Neural progenitor cell (in vitro differentiated cells): ENCODE measurements at regions not wholly inside any gene's neighbourhood (a gene's known extent, or its start where the extent isn't known, plus 50 kb on each side); places are given as distances from the start of the nearest gene placed in this dataset.

Experiments used
- DNase-seq: peaks from one replicate; pipeline ENCODE4 v3.0.0-alpha.2; 2016; ENCODE audit warnings: low spot score
- H2AFZ ChIP-seq: fragments of 200-600 bp; sonication (generic); replicated peaks from 2 replicates; pipeline ENCODE4 v1.6.1; 2016; ENCODE audit warnings: antibody characterized with exemption
- H3F3A ChIP-seq: fragments of 200-600 bp; sonication (generic); 2 replicates; pipeline ENCODE4 v1.6.1; 2016; ENCODE audit warnings: antibody characterized with exemption, low read depth
- H3K27ac ChIP-seq: fragments of 200-600 bp; sonication (generic); 2 replicates; pipeline ENCODE4 v1.5.1; 2016; ENCODE audit warnings: mild to moderate bottlenecking
- H3K27me3 ChIP-seq: fragments of 200-600 bp; sonication (generic); 2 replicates; pipeline ENCODE4 v1.6.1; 2016; ENCODE audit warnings: mild to moderate bottlenecking, moderate library complexity
- H3K36me3 ChIP-seq: fragments of 200-600 bp; sonication (generic); 2 replicates; pipeline ENCODE4 v1.5.1; 2016
- H3K4me1 ChIP-seq: fragments of 200-600 bp; sonication (generic); 2 replicates; pipeline ENCODE4 v1.6.1; 2016; ENCODE audit warnings: mixed run types
- H3K4me2 ChIP-seq: fragments of 200-600 bp; sonication (generic); 2 replicates; pipeline ENCODE4 v1.6.1; 2016
- H3K4me3 ChIP-seq: fragments of 200-600 bp; sonication (generic); 2 replicates; pipeline ENCODE4 v1.5.1; 2016
- H3K79me2 ChIP-seq: fragments of 200-600 bp; sonication (generic); 2 replicates; pipeline ENCODE4 v1.6.1; 2016; ENCODE audit warnings: low read depth
- H3K9ac ChIP-seq: fragments of 200-600 bp; sonication (generic); 2 replicates; pipeline ENCODE4 v1.6.1; 2016
- H3K9me3 ChIP-seq: fragments of 200-600 bp; sonication (generic); 2 replicates; pipeline ENCODE4 v1.5.1; 2016; ENCODE audit warnings: low read depth
- H4K20me1 ChIP-seq: fragments of 200-600 bp; sonication (generic); 2 replicates; pipeline ENCODE4 v1.6.1; 2016; ENCODE audit warnings: low read depth
- H3K27ac Mint-ChIP-seq: 3 replicates; pipeline ENCODE4 v1.8.0; 2021; ENCODE audit warnings: mixed read lengths
- H3K27me3 Mint-ChIP-seq: 2 replicates; pipeline ENCODE4 v1.8.0; 2022; ENCODE audit warnings: low read depth, mild to moderate bottlenecking, inconsistent platforms, moderate library complexity, mixed read lengths; ENCODE audit not compliant: insufficient read depth
- H3K36me3 Mint-ChIP-seq: 3 replicates; pipeline ENCODE4 v1.8.0; 2021; ENCODE audit warnings: mixed read lengths
- H3K4me1 Mint-ChIP-seq: 3 replicates; pipeline ENCODE4 v1.8.0; 2021; ENCODE audit warnings: mixed read lengths
- H3K4me3 Mint-ChIP-seq: 3 replicates; pipeline ENCODE4 v1.8.0; 2021; ENCODE audit warnings: mild to moderate bottlenecking, moderate library complexity, mixed read lengths
- H3K9me3 Mint-ChIP-seq: 3 replicates; pipeline ENCODE4 v1.8.0; 2020; ENCODE audit warnings: mixed read lengths
- EZH2 ChIP-seq: fragments of 200-600 bp; sonication (generic); IDR thresholded peaks from 2 replicates; pipeline ENCODE4 v1.6.1; 2017; ENCODE audit warnings: antibody characterized with exemption, mild to moderate bottlenecking, moderate library complexity
- EZH2phosphoT487 ChIP-seq: fragments of 200-600 bp; sonication (generic); IDR thresholded peaks from 2 replicates; pipeline ENCODE4 v1.6.1; 2017; ENCODE audit warnings: antibody characterized with exemption
- TF ChIP-seq, protein P1 (sequence below): fragments of 200-600 bp; sonication (generic); IDR thresholded peaks from 2 replicates; pipeline ENCODE4 v1.5.1; 2017; ENCODE audit warnings: antibody characterized with exemption, mild to moderate bottlenecking

DNA sequence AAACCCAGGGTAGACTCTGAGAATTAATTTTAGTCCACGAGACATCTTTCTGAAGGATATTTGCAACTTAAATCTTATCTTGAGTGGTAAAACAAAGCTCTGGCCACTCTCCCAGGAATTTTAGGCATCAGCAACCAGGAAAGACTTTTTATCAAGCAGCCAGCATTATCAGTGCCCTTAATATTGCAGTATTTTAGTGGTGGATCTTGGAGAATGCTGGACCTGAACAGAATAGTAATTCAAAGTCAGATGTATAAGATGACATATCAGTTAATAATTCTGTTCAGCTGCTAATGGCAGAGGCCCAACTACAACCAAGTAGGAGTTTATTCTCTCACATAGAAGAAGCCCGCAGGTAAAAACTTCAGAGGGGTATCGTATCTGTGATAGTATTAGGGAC, 59.0 kb upstream of the CRY1 start:
- Mint-ChIP-seq H3K27ac (no peak overlapping the region), H3K27me3 (peaks cover 4% of the 10 kb centered on the region), H3K4me3 (no peak overlapping the region), H3K4me1 (no peaks in the 10 kb centered on the region), H3K9me3 (peaks cover 2% of the 10 kb centered on the region), H3K36me3 (no peaks in the 10 kb centered on the region)
- H3K4me1 ChIP-seq = no peaks in the 10 kb centered on the region
- no peaks in the 10 kb centered on the region for H3K9me3 ChIP-seq
- H3K27me3 ChIP-seq = no peaks in the 10 kb centered on the region
- H3K79me2 ChIP-seq = no peaks in the 10 kb centered on the region
- TF ChIP-seq EZH2phosphoT487 (no peak), EZH2 (no peak)
- TF ChIP-seq, protein P1, sequence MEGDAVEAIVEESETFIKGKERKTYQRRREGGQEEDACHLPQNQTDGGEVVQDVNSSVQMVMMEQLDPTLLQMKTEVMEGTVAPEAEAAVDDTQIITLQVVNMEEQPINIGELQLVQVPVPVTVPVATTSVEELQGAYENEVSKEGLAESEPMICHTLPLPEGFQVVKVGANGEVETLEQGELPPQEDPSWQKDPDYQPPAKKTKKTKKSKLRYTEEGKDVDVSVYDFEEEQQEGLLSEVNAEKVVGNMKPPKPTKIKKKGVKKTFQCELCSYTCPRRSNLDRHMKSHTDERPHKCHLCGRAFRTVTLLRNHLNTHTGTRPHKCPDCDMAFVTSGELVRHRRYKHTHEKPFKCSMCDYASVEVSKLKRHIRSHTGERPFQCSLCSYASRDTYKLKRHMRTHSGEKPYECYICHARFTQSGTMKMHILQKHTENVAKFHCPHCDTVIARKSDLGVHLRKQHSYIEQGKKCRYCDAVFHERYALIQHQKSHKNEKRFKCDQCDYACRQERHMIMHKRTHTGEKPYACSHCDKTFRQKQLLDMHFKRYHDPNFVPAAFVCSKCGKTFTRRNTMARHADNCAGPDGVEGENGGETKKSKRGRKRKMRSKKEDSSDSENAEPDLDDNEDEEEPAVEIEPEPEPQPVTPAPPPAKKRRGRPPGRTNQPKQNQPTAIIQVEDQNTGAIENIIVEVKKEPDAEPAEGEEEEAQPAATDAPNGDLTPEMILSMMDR = no peak
- no peaks in the 10 kb centered on the region for H3K36me3 ChIP-seq
- no peak overlapping the region for H3K9ac ChIP-seq
- no peak overlapping the region for H3K27ac ChIP-seq
- H2AFZ ChIP-seq = no peak overlapping the region
- H3K4me3 ChIP-seq = no peak overlapping the region
- DNase-seq = no peak
- no peak overlapping the region for H3K4me2 ChIP-seq
- no peaks in the 10 kb centered on the region for H3F3A ChIP-seq
- H4K20me1 ChIP-seq = no peaks in the 10 kb centered on the region

DNA sequence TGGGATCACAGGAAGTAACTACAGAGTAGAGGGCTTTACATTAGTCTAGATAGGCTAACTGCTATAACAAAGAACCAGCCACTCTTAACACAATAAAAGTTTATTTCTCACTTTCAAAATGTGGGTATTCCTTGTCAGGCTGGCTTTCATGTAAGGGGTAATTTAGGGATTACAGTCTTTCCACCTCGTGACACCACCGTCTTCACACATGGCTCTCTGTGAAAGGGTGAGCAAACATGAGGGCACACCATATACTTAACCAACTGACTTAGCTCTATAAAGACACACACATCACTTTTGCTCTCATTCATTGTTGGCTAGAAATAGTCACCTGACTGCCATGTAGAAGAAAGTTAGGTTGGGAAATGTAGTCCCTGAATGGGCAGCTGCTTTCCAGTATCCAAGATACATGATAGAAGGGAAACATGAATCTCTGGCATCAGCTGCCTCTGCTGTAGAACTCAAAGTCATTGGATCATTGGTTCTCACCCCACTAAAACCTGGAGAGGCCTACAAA, 66.1 kb upstream of the CRY1 start:
- no peaks in the 10 kb centered on the region for H3K4me1 ChIP-seq
- H4K20me1 ChIP-seq = no peaks in the 10 kb centered on the region
- no peak overlapping the region for H3K4me2 ChIP-seq
- no peaks in the 10 kb centered on the region for H3K9me3 ChIP-seq
- TF ChIP-seq EZH2 (no peak), EZH2phosphoT487 (no peak)
- TF ChIP-seq, protein P1 = no peak
- no peaks in the 10 kb centered on the region for H3K79me2 ChIP-seq
- peaks cover 7% of the 10 kb centered on the region for H3K27me3 Mint-ChIP-seq
- H3K27me3 ChIP-seq = peaks cover 5% of the 10 kb centered on the region
- H3K4me3 ChIP-seq = no peak overlapping the region
- no peaks in the 10 kb centered on the region for H3K9me3 Mint-ChIP-seq
- no peak overlapping the region for H3K4me3 Mint-ChIP-seq
- no peak overlapping the region for H3K27ac ChIP-seq
- no peaks in the 10 kb centered on the region for H3K36me3 Mint-ChIP-seq
- H3K36me3 ChIP-seq = no peaks in the 10 kb centered on the region
- no peaks in the 10 kb centered on the region for H3F3A ChIP-seq
- no peak for DNase-seq
- H3K4me1 Mint-ChIP-seq = no peaks in the 10 kb centered on the region
- no peak overlapping the region for H3K27ac Mint-ChIP-seq
- no peak overlapping the region for H3K9ac ChIP-seq
- no peak overlapping the region for H2AFZ ChIP-seq

DNA sequence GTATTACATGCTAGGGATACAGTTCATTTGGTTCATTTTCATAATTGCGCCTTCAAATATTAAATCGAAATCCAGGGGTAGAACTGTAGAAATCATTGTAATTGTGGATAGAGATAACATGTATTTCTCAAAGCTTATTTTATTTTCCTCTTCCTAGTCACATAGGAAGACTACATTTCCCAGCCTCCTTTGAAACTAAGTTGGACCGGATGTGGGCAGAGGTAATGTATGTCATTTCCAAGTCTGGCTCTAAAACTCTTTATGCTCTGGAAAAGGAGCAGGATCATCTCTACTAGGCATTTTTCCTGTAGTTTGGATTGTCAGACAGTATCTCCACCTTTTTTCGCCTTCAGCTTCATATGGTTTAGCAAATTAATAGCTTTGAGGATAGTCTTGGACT, 70.1 kb upstream of the CRY1 start:
- Histone ChIP-seq H3K27me3 (peaks cover 5% of the 10 kb centered on the region), H4K20me1 (no peaks in the 10 kb centered on the region), H3K79me2 (no peaks in the 10 kb centered on the region), H3K36me3 (no peaks in the 10 kb centered on the region), H3K9me3 (no peaks in the 10 kb centered on the region), H3K4me1 (no peaks in the 10 kb centered on the region), H3K4me2 (no peak overlapping the region), H3K4me3 (no peak overlapping the region), H3F3A (no peaks in the 10 kb centered on the region), H2AFZ (no peak overlapping the region), H3K9ac (no peak overlapping the region), H3K27ac (no peak overlapping the region)
- H3K36me3 Mint-ChIP-seq = no peaks in the 10 kb centered on the region
- H3K9me3 Mint-ChIP-seq = no peaks in the 10 kb centered on the region
- H3K27me3 Mint-ChIP-seq = peaks cover 5% of the 10 kb centered on the region
- H3K4me1 Mint-ChIP-seq = no peaks in the 10 kb centered on the region
- H3K4me3 Mint-ChIP-seq = no peak overlapping the region
- H3K27ac Mint-ChIP-seq = no peak overlapping the region
- TF ChIP-seq EZH2phosphoT487 = no peak
- no peak for TF ChIP-seq EZH2
- TF ChIP-seq, protein P1 = no peak
- no peak for DNase-seq
